ENCODE measurements at regions not wholly inside any gene's neighbourhood (a gene's known extent, or its start where the extent isn't known, plus 50 kb on each side); places are given as distances from the start of the nearest gene placed in this dataset.

GRCh38 chr13:76023652-76024051 is 387.5 kb downstream of the LMO7 start:
- peak; percentile 87 for FAIRE-seq
- no peaks in the 10 kb centered on the region for H4K20me1 ChIP-seq (ENCODE audit: control insufficient read depth, extremely low read depth, insufficient read depth, low read length)
- H3K4me3 ChIP-seq (ENCODE audit: control insufficient read depth in 2 of 3, extremely low read depth in 1 of 3, insufficient read depth in 2 of 3, low read depth in 1 of 3, low read length in 3 of 3): no peak overlapping the region
- H3K36me3 ChIP-seq (ENCODE audit: control insufficient read depth in 2 of 2, extremely low read depth in 1 of 2, insufficient read depth in 2 of 2, low read length in 2 of 2): no peaks in the 10 kb centered on the region
- no peak overlapping the region for H3K27ac ChIP-seq (ENCODE audit: control insufficient read depth, insufficient read depth, low read length)
- peaks cover 10% of the 10 kb centered on the region for H3K4me1 ChIP-seq (ENCODE audit: control insufficient read depth, extremely low read depth, insufficient read depth, low read length)
- no peaks in the 10 kb centered on the region for H3K27me3 ChIP-seq (ENCODE audit: control insufficient read depth, extremely low read depth, insufficient read depth, low read length)
- dilution Hi-C loops (cut with MboI; ENCODE audit: extremely low pct_ligation_motif_present, low sequenced_read_pairs): no loop called here
- H3K4me2 ChIP-seq (ENCODE audit: control insufficient read depth, extremely low read depth, insufficient read depth, low read depth, low read length): no peak overlapping the region
- no peak overlapping the region for H3K9ac ChIP-seq (ENCODE audit: control insufficient read depth, extremely low read depth, insufficient read depth, low read length)
- no peak overlapping the region for H2AFZ ChIP-seq (ENCODE audit: control insufficient read depth, low read length)
- no peaks in the 10 kb centered on the region for H3K9me3 ChIP-seq (ENCODE audit: control insufficient read depth, low read depth, low read length)
- H3K9me1 ChIP-seq (ENCODE audit: control insufficient read depth, extremely low read depth, insufficient read depth, low read length): no peaks in the 10 kb centered on the region
- TF ChIP-seq, protein P1, sequence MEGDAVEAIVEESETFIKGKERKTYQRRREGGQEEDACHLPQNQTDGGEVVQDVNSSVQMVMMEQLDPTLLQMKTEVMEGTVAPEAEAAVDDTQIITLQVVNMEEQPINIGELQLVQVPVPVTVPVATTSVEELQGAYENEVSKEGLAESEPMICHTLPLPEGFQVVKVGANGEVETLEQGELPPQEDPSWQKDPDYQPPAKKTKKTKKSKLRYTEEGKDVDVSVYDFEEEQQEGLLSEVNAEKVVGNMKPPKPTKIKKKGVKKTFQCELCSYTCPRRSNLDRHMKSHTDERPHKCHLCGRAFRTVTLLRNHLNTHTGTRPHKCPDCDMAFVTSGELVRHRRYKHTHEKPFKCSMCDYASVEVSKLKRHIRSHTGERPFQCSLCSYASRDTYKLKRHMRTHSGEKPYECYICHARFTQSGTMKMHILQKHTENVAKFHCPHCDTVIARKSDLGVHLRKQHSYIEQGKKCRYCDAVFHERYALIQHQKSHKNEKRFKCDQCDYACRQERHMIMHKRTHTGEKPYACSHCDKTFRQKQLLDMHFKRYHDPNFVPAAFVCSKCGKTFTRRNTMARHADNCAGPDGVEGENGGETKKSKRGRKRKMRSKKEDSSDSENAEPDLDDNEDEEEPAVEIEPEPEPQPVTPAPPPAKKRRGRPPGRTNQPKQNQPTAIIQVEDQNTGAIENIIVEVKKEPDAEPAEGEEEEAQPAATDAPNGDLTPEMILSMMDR (optimal IDR thresholded peaks at IDR 0.05 in 1 of 3, IDR thresholded peaks at IDR 0.05 in 1 of 3, conservative IDR thresholded peaks at IDR 0.05 in 1 of 3; ENCODE audit: extremely low read depth in 1 of 3, insufficient read depth in 2 of 3, low read length in 3 of 3): no peak
- no peak for TF ChIP-seq EZH2 (IDR thresholded peaks at IDR 0.05; ENCODE audit: low read length)
- H3K79me2 ChIP-seq (ENCODE audit: control insufficient read depth, insufficient read depth, low read length): no peaks in the 10 kb centered on the region
- peak; percentile 26 for DNase-seq (ENCODE audit: low read depth, low spot score)

DNA sequence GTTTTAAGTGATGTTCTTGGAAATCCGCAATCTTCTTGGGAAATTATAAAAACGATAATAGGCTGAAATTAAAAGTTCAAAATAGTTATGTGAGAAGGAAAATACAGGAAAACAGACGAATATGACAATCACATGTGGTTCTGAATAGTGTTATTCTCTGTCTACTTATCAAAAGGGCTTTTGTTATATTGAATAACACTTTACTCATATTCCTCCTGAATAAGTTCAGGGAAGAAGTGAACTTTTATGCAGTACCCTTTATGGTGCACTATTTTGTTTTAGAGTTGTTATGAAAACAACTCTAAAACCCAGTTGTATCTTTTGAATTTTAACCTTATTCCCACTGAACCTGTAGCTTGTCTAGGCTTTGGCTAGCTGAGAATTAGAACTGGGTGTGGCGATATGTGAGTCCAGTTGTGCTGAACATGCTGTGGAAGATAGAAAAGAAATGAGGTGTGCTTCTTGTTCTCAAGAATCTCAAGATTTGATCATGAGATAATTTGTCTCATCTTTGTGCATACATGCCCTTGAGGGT is 384.4 kb downstream of the LMO7 start:
- Histone ChIP-seq H2AFZ (ENCODE audit: control insufficient read depth, low read length) (no peak overlapping the region), H3K9me3 (ENCODE audit: control insufficient read depth, low read depth, low read length) (no peaks in the 10 kb centered on the region), H4K20me1 (ENCODE audit: control insufficient read depth, extremely low read depth, insufficient read depth, low read length) (no peaks in the 10 kb centered on the region), H3K9ac (ENCODE audit: control insufficient read depth, extremely low read depth, insufficient read depth, low read length) (no peak overlapping the region), H3K4me1 (ENCODE audit: control insufficient read depth, extremely low read depth, insufficient read depth, low read length) (peaks cover 10% of the 10 kb centered on the region), H3K4me2 (ENCODE audit: control insufficient read depth, extremely low read depth, insufficient read depth, low read depth, low read length) (no peak overlapping the region), H3K36me3 (ENCODE audit: control insufficient read depth in 2 of 2, extremely low read depth in 1 of 2, insufficient read depth in 2 of 2, low read length in 2 of 2) (no peaks in the 10 kb centered on the region), H3K27me3 (ENCODE audit: control insufficient read depth, extremely low read depth, insufficient read depth, low read length) (no peaks in the 10 kb centered on the region), H3K79me2 (ENCODE audit: control insufficient read depth, insufficient read depth, low read length) (no peaks in the 10 kb centered on the region), H3K27ac (ENCODE audit: control insufficient read depth, insufficient read depth, low read length) (no peak overlapping the region), H3K9me1 (ENCODE audit: control insufficient read depth, extremely low read depth, insufficient read depth, low read length) (no peaks in the 10 kb centered on the region), H3K4me3 (ENCODE audit: control insufficient read depth in 2 of 3, extremely low read depth in 1 of 3, insufficient read depth in 2 of 3, low read depth in 1 of 3, low read length in 3 of 3) (no peak overlapping the region)
- TF ChIP-seq EZH2 (IDR thresholded peaks at IDR 0.05; ENCODE audit: low read length): no peak
- TF ChIP-seq, protein P1 (optimal IDR thresholded peaks at IDR 0.05 in 1 of 3, IDR thresholded peaks at IDR 0.05 in 1 of 3, conservative IDR thresholded peaks at IDR 0.05 in 1 of 3; ENCODE audit: extremely low read depth in 1 of 3, insufficient read depth in 2 of 3, low read length in 3 of 3): no peak
- dilution Hi-C loops (cut with MboI; ENCODE audit: extremely low pct_ligation_motif_present, low sequenced_read_pairs): no loop called here
- no peak for FAIRE-seq
- DNase-seq (ENCODE audit: low read depth, low spot score): no peak
